GM19240 (cell line): ENCODE measurements at regions not wholly inside any gene's neighbourhood (a gene's known extent, or its start where the extent isn't known, plus 50 kb on each side); places are given as distances from the start of the nearest gene placed in this dataset.
"Not testable (repeated sequence)": the region's sequence is repeated elsewhere in the genome, so short reads cannot be mapped to it uniquely, and the experiment has no call there.

Experiments
- DNase-seq: peaks from one replicate; pipeline ENCODE4 v3.0.0; 2011; ENCODE audit warnings: low spot score; ENCODE audit not compliant: insufficient read length

- DNase-seq: not testable (repeated sequence)
These were observed 1184.6 kb downstream of the PLA2G4A start for GRCh38 chr1:188013222-188013849.

GRCh38 chr1:188017921-188018320, 1189.2 kb downstream of the PLA2G4A start:
- no peak for DNase-seq

GRCh38 chr1:188022661-188023060, 1193.9 kb downstream of the PLA2G4A start:
- DNase-seq: no peak

- no peak for DNase-seq
These were observed 1194.5 kb downstream of the PLA2G4A start for GRCh38 chr1:188023206-188023605.

- no peak for DNase-seq
These were observed 1198.9 kb downstream of the PLA2G4A start for GRCh38 chr1:188027613-188028012.

GRCh38 chr1:188037572-188037971, 1208.8 kb downstream of the PLA2G4A start:
- not testable (repeated sequence) for DNase-seq

GRCh38 chr1:188043536-188044245, 1214.9 kb downstream of the PLA2G4A start:
- no peak for DNase-seq

GRCh38 chr1:188050250-188050649, 1221.5 kb downstream of the PLA2G4A start:
- no peak for DNase-seq

GRCh38 chr1:188056011-188056410, 1227.3 kb downstream of the PLA2G4A start:
- no peak for DNase-seq

GRCh38 chr1:188058801-188059200, 1230.1 kb downstream of the PLA2G4A start:
- DNase-seq: no peak

GRCh38 chr1:188061881-188062280, 1233.1 kb downstream of the PLA2G4A start:
- DNase-seq: no peak

GRCh38 chr1:188062456-188062855, 1233.7 kb downstream of the PLA2G4A start:
- DNase-seq: no peak

- no peak for DNase-seq
These were observed 1237.2 kb downstream of the PLA2G4A start for GRCh38 chr1:188065917-188066316.

- DNase-seq: no peak
These were observed 1242.1 kb downstream of the PLA2G4A start for GRCh38 chr1:188070848-188071247.

- no peak for DNase-seq
These were observed 1260.3 kb downstream of the PLA2G4A start for GRCh38 chr1:188089015-188089414.

- no peak for DNase-seq
These were observed 1260.7 kb downstream of the PLA2G4A start for GRCh38 chr1:188089461-188089860.

- no peak for DNase-seq
These were observed 1267.8 kb downstream of the PLA2G4A start for GRCh38 chr1:188096521-188096920.

- no peak for DNase-seq
These were observed 1288.7 kb downstream of the PLA2G4A start for GRCh38 chr1:188117436-188117835.

GRCh38 chr1:188122646-188123045, 1293.9 kb downstream of the PLA2G4A start:
- no peak for DNase-seq

GRCh38 chr1:188127507-188127906, 1298.8 kb downstream of the PLA2G4A start:
- DNase-seq: no peak

- no peak for DNase-seq
These were observed 1300.0 kb downstream of the PLA2G4A start for GRCh38 chr1:188128761-188129160.

GRCh38 chr1:188129856-188130838, 1301.4 kb downstream of the PLA2G4A start:
- DNase-seq: no peak
